Kasumi-1 (cell line): ENCODE measurements at regions not wholly inside any gene's neighbourhood (a gene's known extent, or its start where the extent isn't known, plus 50 kb on each side); places are given as distances from the start of the nearest gene placed in this dataset.
A peak's percentile ranks its signal among the peaks of the same experiment; 100 is the strongest.
"Not testable (repeated sequence)": the region's sequence is repeated elsewhere in the genome, so short reads cannot be mapped to it uniquely, and the experiment has no call there.

ENCODE experiments used
- DNase-seq, 2 experiments: peaks; one replicate each; lab custom pipeline; 2025; lab: John Stamatoyannopoulos, UW

GRCh38 chr18:55735969-55736368, 148.0 kb upstream of the TCF4 start:
- no peak for DNase-seq

GRCh38 chr18:55735199-55735855, 147.3 kb upstream of the TCF4 start:
- no peak for DNase-seq

GRCh38 chr18:55732227-55733106, 144.5 kb upstream of the TCF4 start:
- no peak for DNase-seq

GRCh38 chr18:55731594-55732042, 143.6 kb upstream of the TCF4 start:
- no peak for DNase-seq

GRCh38 chr18:55721006-55721405, 133.0 kb upstream of the TCF4 start:
- DNase-seq = not testable (repeated sequence)

GRCh38 chr18:55713707-55714106, 125.7 kb upstream of the TCF4 start:
- DNase-seq = no peak

- no peak for DNase-seq
Measured at GRCh38 chr18:55706898-55707297, 118.9 kb upstream of the TCF4 start.

GRCh38 chr18:55699233-55699765, 111.3 kb upstream of the TCF4 start:
- DNase-seq = no peak

GRCh38 chr18:55696811-55697210, 108.8 kb upstream of the TCF4 start:
- DNase-seq = no peak

GRCh38 chr18:55695091-55695490, 107.1 kb upstream of the TCF4 start:
- no peak for DNase-seq

- DNase-seq = peak in 1 of 2 experiments; percentile 5
Measured at GRCh38 chr18:55694291-55694690, 106.3 kb upstream of the TCF4 start.

- no peak for DNase-seq
Measured at GRCh38 chr18:55688030-55688429, 100.0 kb upstream of the TCF4 start.

- no peak for DNase-seq
Measured at GRCh38 chr18:55687106-55687505, 99.1 kb upstream of the TCF4 start.

- no peak for DNase-seq
Measured at GRCh38 chr18:55685638-55686037, 97.6 kb upstream of the TCF4 start.

- DNase-seq = no peak
Measured at GRCh38 chr18:55672574-55673361, 84.8 kb upstream of the TCF4 start.

- DNase-seq = no peak
Measured at GRCh38 chr18:55665506-55665905, 77.5 kb upstream of the TCF4 start.

GRCh38 chr18:55664758-55665400, 76.9 kb upstream of the TCF4 start:
- DNase-seq = not testable (repeated sequence)

- no peak for DNase-seq
Measured at GRCh38 chr18:55663891-55664290, 75.9 kb upstream of the TCF4 start.

GRCh38 chr18:55658598-55658997, 70.6 kb upstream of the TCF4 start:
- no peak for DNase-seq

- peak; percentile 11 to 41 for DNase-seq
Measured at GRCh38 chr18:55657572-55658331, 69.8 kb upstream of the TCF4 start.

GRCh38 chr18:55654986-55655385, 67.0 kb upstream of the TCF4 start:
- DNase-seq = no peak
